CD8-positive, alpha-beta memory T cell (primary cell): ENCODE measurements at regions not wholly inside any gene's neighbourhood (a gene's known extent, or its start where the extent isn't known, plus 50 kb on each side); places are given as distances from the start of the nearest gene placed in this dataset.
"Not testable (repeated sequence)": the region's sequence is repeated elsewhere in the genome, so short reads cannot be mapped to it uniquely, and the experiment has no call there.

ENCODE experiments used
- CTCF ChIA-PET: fragments of 350-600 bp; sonication (Branson Sonifier 250); formaldehyde crosslinking; loops from one replicate; lab custom pipeline; 2021; ENCODE audit warnings: antibody characterized with exemption; lab: Charles Lee
- POLR2A ChIA-PET: fragments of 350-600 bp; sonication (Branson Sonifier 250); formaldehyde crosslinking; loops from one replicate; lab custom pipeline; 2021; ENCODE audit warnings: antibody characterized with exemption; lab: Charles Lee
- DNase-seq, 5 donors: peaks; one replicate each; pipeline versions ENCODE4 v3.0.0 to v3.0.0-alpha.2; 2020 to 2022; ENCODE audit warnings: mixed read lengths in 1 of 5
- H3K27ac ChIP-seq: one replicate; pipeline ENCODE4 v1.7.0; 2013; ENCODE audit warnings: low read depth, mild to moderate bottlenecking, low read length, moderate library complexity
- H3K27me3 ChIP-seq: 2 replicates; pipeline ENCODE4 v1.7.0; 2013; ENCODE audit warnings: low read length, mild to moderate bottlenecking; ENCODE audit not compliant: insufficient read depth, poor library complexity, severe bottlenecking
- H3K36me3 ChIP-seq: 2 replicates; pipeline ENCODE4 v1.7.0; 2013; ENCODE audit warnings: mild to moderate bottlenecking, low read length, moderate library complexity; ENCODE audit not compliant: insufficient read depth
- H3K4me1 ChIP-seq: 2 replicates; pipeline ENCODE4 v1.7.0; 2013; ENCODE audit warnings: mild to moderate bottlenecking, low read length, moderate library complexity; ENCODE audit not compliant: insufficient read depth
- H3K4me3 ChIP-seq: 2 replicates; pipeline ENCODE4 v1.7.0; 2013; ENCODE audit warnings: mild to moderate bottlenecking, low read length
- H3K9me3 ChIP-seq: 2 replicates; pipeline ENCODE4 v1.7.0; 2013; ENCODE audit warnings: mild to moderate bottlenecking, low read length
- H3K27ac Mint-ChIP-seq, 8 donors: one replicate each; pipeline ENCODE4 v1.8.0; 2020 to 2021; ENCODE audit warnings: mixed read lengths in 8 of 8, mild to moderate bottlenecking in 6 of 8, inconsistent platforms in 3 of 8, moderate library complexity in 3 of 8
- H3K27me3 Mint-ChIP-seq, 2 donors: one replicate each; pipeline ENCODE4 v1.8.0; 2020 to 2021; ENCODE audit warnings: mixed read lengths in 2 of 2, mild to moderate bottlenecking in 1 of 2, moderate library complexity in 1 of 2
- H3K36me3 Mint-ChIP-seq, 3 donors: one replicate each; pipeline ENCODE4 v1.8.0; 2020 to 2021; ENCODE audit warnings: mixed read lengths in 3 of 3, inconsistent platforms in 1 of 3, mild to moderate bottlenecking in 1 of 3
- H3K4me1 Mint-ChIP-seq, 3 donors: one replicate each; pipeline ENCODE4 v1.8.0; 2020 to 2021; ENCODE audit warnings: mixed read lengths in 3 of 3, inconsistent platforms in 1 of 3, mild to moderate bottlenecking in 1 of 3
- H3K4me3 Mint-ChIP-seq, 7 donors: one replicate each; pipeline ENCODE4 v1.8.0; 2020 to 2021; ENCODE audit warnings: mixed read lengths in 7 of 7, mild to moderate bottlenecking in 6 of 7, moderate library complexity in 4 of 7, inconsistent platforms in 2 of 7
- H3K9me3 Mint-ChIP-seq, 5 donors: one replicate each; pipeline ENCODE4 v1.8.0; 2020 to 2022; ENCODE audit warnings: mixed read lengths in 5 of 5, mild to moderate bottlenecking in 3 of 5, moderate library complexity in 2 of 5, inconsistent platforms in 1 of 5

- no peaks in the 10 kb centered on the region for H3K36me3 Mint-ChIP-seq
- Histone ChIP-seq H3K27ac (no peak overlapping the region), H3K4me3 (no peak overlapping the region), H3K27me3 (no peaks in the 10 kb centered on the region), H3K4me1 (no peaks in the 10 kb centered on the region), H3K9me3 (no peaks in the 10 kb centered on the region), H3K36me3 (no peaks in the 10 kb centered on the region)
- no peak overlapping the region for H3K4me3 Mint-ChIP-seq
- H3K27ac Mint-ChIP-seq: no peak overlapping the region
- H3K4me1 Mint-ChIP-seq: no peaks in the 10 kb centered on the region
- CTCF ChIA-PET: no interaction called here
- POLR2A ChIA-PET: no interaction called here
- no peaks in the 10 kb centered on the region for H3K9me3 Mint-ChIP-seq
- peaks cover 12 to 20% of the 10 kb centered on the region in 2 donors for H3K27me3 Mint-ChIP-seq
- DNase-seq: no peak
Measured at GRCh38 chr2:236830926-236831325, 254.8 kb upstream of the COPS8 start.

GRCh38 chr2:236831698-236832097 is 254.0 kb upstream of the COPS8 start:
- H3K27ac Mint-ChIP-seq: no peak overlapping the region
- Histone ChIP-seq H3K9me3 (no peaks in the 10 kb centered on the region), H3K4me1 (no peaks in the 10 kb centered on the region), H3K27ac (no peak overlapping the region), H3K27me3 (no peaks in the 10 kb centered on the region), H3K36me3 (no peaks in the 10 kb centered on the region), H3K4me3 (no peak overlapping the region)
- DNase-seq: no peak
- no peaks in the 10 kb centered on the region for H3K4me1 Mint-ChIP-seq
- ChIA-PET POLR2A (no interaction called here), CTCF (no interaction called here)
- peaks cover 12 to 20% of the 10 kb centered on the region in 2 donors for H3K27me3 Mint-ChIP-seq
- H3K36me3 Mint-ChIP-seq: no peaks in the 10 kb centered on the region
- H3K9me3 Mint-ChIP-seq: no peaks in the 10 kb centered on the region
- H3K4me3 Mint-ChIP-seq: no peak overlapping the region

DNA sequence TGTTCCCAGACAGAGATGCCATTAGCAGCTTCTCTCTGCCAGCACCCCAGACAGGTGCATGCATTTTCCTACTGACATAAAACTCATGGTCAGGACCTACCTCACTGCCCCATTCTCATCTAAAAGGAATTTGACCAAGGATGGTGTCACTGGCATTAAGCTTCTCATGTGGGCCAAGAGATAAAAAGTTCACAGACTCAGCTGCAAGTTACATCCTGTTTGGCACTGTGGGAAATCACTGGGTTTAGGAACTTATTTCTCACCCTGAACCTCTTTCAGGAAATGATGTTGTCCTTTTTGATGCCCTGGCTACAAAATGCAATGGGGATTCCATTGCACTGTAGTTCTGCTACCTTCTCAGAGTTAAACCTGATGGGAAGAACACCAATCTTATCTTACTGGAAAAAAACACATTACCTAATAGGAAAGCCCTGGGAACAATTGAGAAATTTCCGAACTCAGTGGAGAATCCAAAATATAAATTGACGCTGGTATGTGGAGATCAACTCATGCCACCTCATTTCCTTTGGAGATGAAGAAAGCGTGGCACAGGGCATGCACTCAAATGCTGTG is 252.1 kb upstream of the COPS8 start:
- no peak for DNase-seq
- H3K27me3 Mint-ChIP-seq: peaks cover 14 to 24% of the 10 kb centered on the region in 2 donors
- Histone ChIP-seq H3K9me3 (no peaks in the 10 kb centered on the region), H3K36me3 (no peaks in the 10 kb centered on the region), H3K4me3 (no peak overlapping the region), H3K27ac (no peak overlapping the region), H3K4me1 (no peaks in the 10 kb centered on the region), H3K27me3 (no peaks in the 10 kb centered on the region)
- H3K4me3 Mint-ChIP-seq: no peak overlapping the region
- no peaks in the 10 kb centered on the region for H3K9me3 Mint-ChIP-seq
- H3K36me3 Mint-ChIP-seq: no peaks in the 10 kb centered on the region
- H3K27ac Mint-ChIP-seq: no peak overlapping the region
- POLR2A ChIA-PET: no interaction called here
- H3K4me1 Mint-ChIP-seq: no peaks in the 10 kb centered on the region
- CTCF ChIA-PET: no interaction called here

GRCh38 chr2:236834284-236834683 is 251.4 kb upstream of the COPS8 start:
- peaks cover 14 to 21% of the 10 kb centered on the region in 2 donors for H3K27me3 Mint-ChIP-seq
- H3K4me3 Mint-ChIP-seq: no peak overlapping the region
- no peaks in the 10 kb centered on the region for H3K4me1 ChIP-seq
- H3K36me3 ChIP-seq: no peaks in the 10 kb centered on the region
- no peaks in the 10 kb centered on the region for H3K9me3 Mint-ChIP-seq
- ChIA-PET CTCF (no interaction called here), POLR2A (no interaction called here)
- H3K4me1 Mint-ChIP-seq: no peaks in the 10 kb centered on the region
- no peaks in the 10 kb centered on the region for H3K27me3 ChIP-seq
- H3K9me3 ChIP-seq: no peaks in the 10 kb centered on the region
- H3K27ac ChIP-seq: no peak overlapping the region
- DNase-seq: no peak
- no peak overlapping the region for H3K4me3 ChIP-seq
- no peak overlapping the region for H3K27ac Mint-ChIP-seq
- no peaks in the 10 kb centered on the region for H3K36me3 Mint-ChIP-seq

- H3K27me3 Mint-ChIP-seq: peaks cover 14 to 18% of the 10 kb centered on the region in 2 donors
- no peak for DNase-seq
- H3K27ac Mint-ChIP-seq: no peak overlapping the region
- H3K36me3 Mint-ChIP-seq: no peaks in the 10 kb centered on the region
- Histone ChIP-seq H3K27me3 (no peaks in the 10 kb centered on the region), H3K4me1 (no peaks in the 10 kb centered on the region), H3K9me3 (no peaks in the 10 kb centered on the region), H3K27ac (no peak overlapping the region), H3K36me3 (no peaks in the 10 kb centered on the region), H3K4me3 (no peak overlapping the region)
- ChIA-PET POLR2A (no interaction called here), CTCF (no interaction called here)
- no peaks in the 10 kb centered on the region for H3K9me3 Mint-ChIP-seq
- no peaks in the 10 kb centered on the region for H3K4me1 Mint-ChIP-seq
- no peak overlapping the region for H3K4me3 Mint-ChIP-seq
Measured at GRCh38 chr2:236835307-236836024, 250.2 kb upstream of the COPS8 start.

DNA sequence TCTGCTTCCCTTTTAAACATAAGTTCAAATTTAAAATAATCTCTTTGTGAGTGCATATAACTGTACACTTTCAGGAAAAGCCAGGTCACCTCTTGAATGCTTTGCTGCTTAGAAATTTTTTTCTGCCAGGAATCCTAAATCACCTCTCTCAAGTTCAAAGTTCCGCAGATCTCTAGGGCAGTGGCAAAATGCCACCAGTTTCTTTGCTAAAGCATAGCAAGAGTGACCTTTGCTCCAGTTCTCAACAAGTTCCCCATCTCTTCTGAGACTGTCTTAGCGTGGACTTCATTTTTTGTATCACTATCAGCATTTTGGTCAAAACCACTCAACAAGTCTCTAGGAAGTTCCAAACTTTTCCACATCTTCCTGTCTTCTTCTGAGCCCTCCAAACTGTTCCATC is 249.7 kb upstream of the COPS8 start:
- CTCF ChIA-PET, H3K4me3 Mint-ChIP-seq, DNase-seq, H3K27me3 ChIP-seq, H3K9me3 ChIP-seq, POLR2A ChIA-PET, H3K4me1 ChIP-seq, H3K9me3 Mint-ChIP-seq, H3K36me3 Mint-ChIP-seq, H3K27ac ChIP-seq, H3K27ac Mint-ChIP-seq, H3K36me3 ChIP-seq, H3K4me3 ChIP-seq, H3K4me1 Mint-ChIP-seq: not testable (repeated sequence)
- peaks cover 12 to 13% of the 10 kb centered on the region in 2 donors for H3K27me3 Mint-ChIP-seq

DNA sequence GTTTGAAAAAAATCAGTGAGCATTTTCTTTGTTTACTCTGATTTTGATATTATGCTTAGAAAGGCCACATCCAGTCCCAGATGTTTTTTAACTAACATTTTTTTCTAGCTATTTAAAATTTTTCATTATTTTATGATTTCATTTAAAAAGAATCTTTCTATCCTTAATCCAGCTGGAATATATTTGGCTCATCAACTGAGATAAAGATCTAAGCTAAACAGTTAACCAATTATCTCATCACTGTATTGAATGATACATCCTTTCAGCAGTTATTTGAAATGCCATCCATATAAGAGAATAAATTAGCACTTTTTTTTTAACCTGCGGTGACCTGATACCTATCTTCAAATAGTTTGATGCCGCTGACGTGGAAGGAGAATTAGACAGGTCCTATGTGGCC is 245.5 kb upstream of the COPS8 start:
- Mint-ChIP-seq H3K4me1 (no peaks in the 10 kb centered on the region), H3K4me3 (no peak overlapping the region), H3K27ac (no peak overlapping the region), H3K9me3 (no peaks in the 10 kb centered on the region), H3K27me3 (peaks cover 2 to 15% of the 10 kb centered on the region in 2 donors), H3K36me3 (no peaks in the 10 kb centered on the region)
- H3K36me3 ChIP-seq: no peaks in the 10 kb centered on the region
- H3K4me3 ChIP-seq: no peak overlapping the region
- POLR2A ChIA-PET: no interaction called here
- no peak for DNase-seq
- H3K27me3 ChIP-seq: no peaks in the 10 kb centered on the region
- H3K4me1 ChIP-seq: no peaks in the 10 kb centered on the region
- CTCF ChIA-PET: no interaction called here
- no peak overlapping the region for H3K27ac ChIP-seq
- no peaks in the 10 kb centered on the region for H3K9me3 ChIP-seq

GRCh38 chr2:236840857-236841256 is 244.8 kb upstream of the COPS8 start:
- peaks cover 2 to 17% of the 10 kb centered on the region in 2 donors for H3K27me3 Mint-ChIP-seq
- POLR2A ChIA-PET: no interaction called here

More at GRCh38 chr2:236840857-236841256, 244.8 kb upstream of the COPS8 start:
- Mint-ChIP-seq H3K4me3 (no peak overlapping the region), H3K9me3 (no peaks in the 10 kb centered on the region), H3K27ac (no peak overlapping the region), H3K36me3 (no peaks in the 10 kb centered on the region), H3K4me1 (no peaks in the 10 kb centered on the region)
- no peak for DNase-seq
- H3K4me3 ChIP-seq: no peak overlapping the region
- no peaks in the 10 kb centered on the region for H3K27me3 ChIP-seq
- H3K27ac ChIP-seq: no peak overlapping the region
- H3K36me3 ChIP-seq: no peaks in the 10 kb centered on the region
- H3K9me3 ChIP-seq: no peaks in the 10 kb centered on the region
- H3K4me1 ChIP-seq: no peaks in the 10 kb centered on the region
- CTCF ChIA-PET: no interaction called here
